Upper lobe of left lung (tissue), 6 donors: ENCODE measurements at regions not wholly inside any gene's neighbourhood (a gene's known extent, or its start where the extent isn't known, plus 50 kb on each side); places are given as distances from the start of the nearest gene placed in this dataset.

Source experiments
- ATAC-seq, 2 donors: fragments of 200-7000 bp; cut with Tn5 transposase; one replicate each; pipeline ENCODE4 v1.9.1; 2022; ENCODE audit warnings: mild to moderate bottlenecking in 2 of 2, moderate library complexity in 2 of 2; ENCODE audit not compliant: low FRiP score in 2 of 2
- DNase-seq, 2 donors: peaks; one replicate each; pipeline ENCODE4 v3.0.0-alpha.2; 2019 to 2020
- H3K27ac ChIP-seq, 4 donors: fragments of 200-600 bp; sonication (generic); one replicate each; pipeline ENCODE4 v1.5.1; 2016 to 2019
- H3K27me3 ChIP-seq, 4 donors: fragments of 200-600 bp; sonication (generic); one replicate each; pipeline ENCODE4 v1.5.1; 2017 to 2019
- H3K36me3 ChIP-seq, 4 donors: fragments of 200-600 bp; sonication (generic); one replicate each; pipeline ENCODE4 v1.5.1; 2016 to 2019
- H3K4me1 ChIP-seq, 4 donors: fragments of 200-600 bp; sonication (generic); one replicate each; pipeline ENCODE4 v1.5.1; 2018 to 2019
- H3K4me3 ChIP-seq, 4 donors: fragments of 200-600 bp; sonication (generic); one replicate each; pipeline ENCODE4 v1.5.1; 2017 to 2019; ENCODE audit warnings: mild to moderate bottlenecking in 2 of 4, moderate library complexity in 1 of 4
- H3K9me3 ChIP-seq, 4 donors: fragments of 200-600 bp; sonication (generic); one replicate each; pipeline ENCODE4 v1.5.1; 2018 to 2019
- CTCF ChIP-seq, 6 experiments: fragments of 450-650 bp in 4 of 6; fragments of 200-600 bp in 2 of 6; sonication (generic) in 2 of 6; IDR thresholded peaks; one replicate each; pipeline ENCODE4 v1.5.1; 2016 to 2019; ENCODE audit warnings: antibody characterized with exemption in 6 of 6
- EP300 ChIP-seq, 4 donors: sonication (generic); formaldehyde crosslinking; IDR thresholded peaks; one replicate each; pipeline ENCODE4 v1.5.1; 2017; ENCODE audit warnings: antibody characterized with exemption in 4 of 4, control low read depth in 2 of 4
- POLR2A ChIP-seq, 4 donors: fragments of 450-650 bp; IDR thresholded peaks; one replicate each; pipeline ENCODE4 v1.5.1; 2016 to 2017; ENCODE audit warnings: antibody characterized with exemption in 4 of 4, mild to moderate bottlenecking in 2 of 4
- POLR2AphosphoS5 ChIP-seq, 2 donors: sonication (generic); formaldehyde crosslinking; IDR thresholded peaks; one replicate each; pipeline ENCODE4 v1.5.1; 2017; ENCODE audit warnings: antibody characterized with exemption in 2 of 2
- WGBS, 2 donors: methylation state at CpG; one replicate each; pipeline ENCODE4 v1.1.5; 2017 to 2018; 5-methylcytosine and 5-hydroxymethylcytosine counted together
- donor health status: DM: no; HTN: no; CAD: no; lungs with moderate emphysema.
- donor health status: DM: no; HTN: yes; CAD: no; lungs with severe emphysema.

GRCh38 chr20:48366230-48366629 lies 461.6 kb downstream of the PREX1 start:
- H3K36me3 ChIP-seq, result no peaks in the 10 kb centered on the region
- no peak for TF ChIP-seq POLR2AphosphoS5 (IDR thresholded peaks at IDR 0.05)
- TF ChIP-seq CTCF (IDR thresholded peaks at IDR 0.05), result no peak
- no peak for TF ChIP-seq EP300 (IDR thresholded peaks at IDR 0.05)
- TF ChIP-seq POLR2A (IDR thresholded peaks at IDR 0.05), result no peak
- H3K4me3 ChIP-seq, result no peak overlapping the region
- WGBS, 2 donors, result 94 to 97% methylated on average over 5 of the region's 5 CpGs
- ATAC-seq, result no peak
- DNase-seq, result no peak
- H3K4me1 ChIP-seq, result no peaks in the 10 kb centered on the region
- H3K27ac ChIP-seq, result no peak overlapping the region
- no peaks in the 10 kb centered on the region for H3K27me3 ChIP-seq
- H3K9me3 ChIP-seq, result peaks cover 0 to 5% (median 0%) of the 10 kb centered on the region in 4 donors

- TF ChIP-seq POLR2A (IDR thresholded peaks at IDR 0.05) (no peak), CTCF (IDR thresholded peaks at IDR 0.05) (no peak), EP300 (IDR thresholded peaks at IDR 0.05) (no peak), POLR2AphosphoS5 (IDR thresholded peaks at IDR 0.05) (no peak)
- DNase-seq, result no peak
- Histone ChIP-seq H3K9me3 (peaks cover 0 to 5% (median 0%) of the 10 kb centered on the region in 4 donors), H3K36me3 (no peaks in the 10 kb centered on the region), H3K27ac (no peak overlapping the region), H3K4me1 (no peaks in the 10 kb centered on the region), H3K4me3 (no peak overlapping the region), H3K27me3 (no peaks in the 10 kb centered on the region)
- no peak for ATAC-seq
- 84 to 91% methylated on average over 11 of the region's 11 CpGs for WGBS, 2 donors
Measured at GRCh38 chr20:48364688-48365421, 462.9 kb downstream of the PREX1 start.

- DNase-seq (no peak), ATAC-seq (no peak)
- Histone ChIP-seq H3K4me1 (no peaks in the 10 kb centered on the region), H3K9me3 (peaks cover 0 to 5% (median 0%) of the 10 kb centered on the region in 4 donors), H3K27me3 (no peaks in the 10 kb centered on the region), H3K4me3 (no peak overlapping the region), H3K36me3 (no peaks in the 10 kb centered on the region), H3K27ac (no peak overlapping the region)
- TF ChIP-seq POLR2A (IDR thresholded peaks at IDR 0.05) (no peak), CTCF (IDR thresholded peaks at IDR 0.05) (no peak), EP300 (IDR thresholded peaks at IDR 0.05) (no peak), POLR2AphosphoS5 (IDR thresholded peaks at IDR 0.05) (no peak)
Measured at GRCh38 chr20:48364055-48364454, 463.7 kb downstream of the PREX1 start.

GRCh38 chr20:48360342-48360975 lies 467.3 kb downstream of the PREX1 start:
- H3K9me3 ChIP-seq, result no peaks in the 10 kb centered on the region
- TF ChIP-seq POLR2A (IDR thresholded peaks at IDR 0.05) (no peak), POLR2AphosphoS5 (IDR thresholded peaks at IDR 0.05) (no peak), EP300 (IDR thresholded peaks at IDR 0.05) (no peak), CTCF (IDR thresholded peaks at IDR 0.05) (no peak)
- no peaks in the 10 kb centered on the region for H3K4me1 ChIP-seq
- 65 to 70% methylated on average over 9 of the region's 9 CpGs for WGBS, 2 donors
- no peaks in the 10 kb centered on the region for H3K36me3 ChIP-seq
- no peak overlapping the region for H3K4me3 ChIP-seq
- DNase-seq (no peak), ATAC-seq (no peak)
- no peaks in the 10 kb centered on the region for H3K27me3 ChIP-seq
- no peak overlapping the region for H3K27ac ChIP-seq
